Activated B cell treated with CpG ODN at 0.5 μM for 24 hours (primary cell): ENCODE measurements at regions not wholly inside any gene's neighbourhood (a gene's known extent, or its start where the extent isn't known, plus 50 kb on each side); places are given as distances from the start of the nearest gene placed in this dataset.
A peak's percentile ranks its signal among the peaks of the same experiment; 100 is the strongest.

Experiments used
- ATAC-seq: fragments of 200-7000 bp; cut with Tn5 transposase; one replicate; pipeline ENCODE4 v1.10.0; 2021; ENCODE audit warnings: low read depth, mild to moderate bottlenecking, moderate library complexity
- CTCF ChIA-PET: fragments of 350-600 bp; sonication (Branson Sonifier 250); formaldehyde crosslinking; loops from one replicate; lab custom pipeline; 2021; ENCODE audit warnings: antibody characterized with exemption; lab: Charles Lee
- POLR2A ChIA-PET: fragments of 350-600 bp; sonication (Branson Sonifier 250); formaldehyde crosslinking; loops from one replicate; lab custom pipeline; 2021; ENCODE audit warnings: antibody characterized with exemption; lab: Charles Lee
- DNase-seq: peaks from one replicate; pipeline ENCODE4 v3.0.0; 2022
- H3K27ac Mint-ChIP-seq: one replicate; pipeline ENCODE4 v1.8.0; 2020; ENCODE audit warnings: mixed read lengths
- H3K27me3 Mint-ChIP-seq: one replicate; pipeline ENCODE4 v1.8.0; 2021; ENCODE audit warnings: mixed read lengths
- H3K36me3 Mint-ChIP-seq: one replicate; pipeline ENCODE4 v1.8.0; 2021; ENCODE audit warnings: low read depth, mixed read lengths
- H3K4me1 Mint-ChIP-seq: one replicate; pipeline ENCODE4 v1.8.0; 2021; ENCODE audit warnings: mixed read lengths
- H3K4me3 Mint-ChIP-seq: one replicate; pipeline ENCODE4 v1.8.0; 2020; ENCODE audit warnings: mild to moderate bottlenecking, mixed read lengths
- H3K9me3 Mint-ChIP-seq: one replicate; pipeline ENCODE4 v1.8.0; 2020; ENCODE audit warnings: mixed read lengths
- intact Hi-C: fragments of 100-400 bp; cut with micrococcal nuclease; formaldehyde crosslinking; loops from one replicate; pipeline ENCODE4 v1.15.1; 2024
- TF ChIP-seq, protein P1 (sequence below): fragments of 200-600 bp; IDR thresholded peaks from one replicate; pipeline ENCODE4 v1.8.0; 2022; ENCODE audit warnings: antibody characterized with exemption, mild to moderate bottlenecking

DNA sequence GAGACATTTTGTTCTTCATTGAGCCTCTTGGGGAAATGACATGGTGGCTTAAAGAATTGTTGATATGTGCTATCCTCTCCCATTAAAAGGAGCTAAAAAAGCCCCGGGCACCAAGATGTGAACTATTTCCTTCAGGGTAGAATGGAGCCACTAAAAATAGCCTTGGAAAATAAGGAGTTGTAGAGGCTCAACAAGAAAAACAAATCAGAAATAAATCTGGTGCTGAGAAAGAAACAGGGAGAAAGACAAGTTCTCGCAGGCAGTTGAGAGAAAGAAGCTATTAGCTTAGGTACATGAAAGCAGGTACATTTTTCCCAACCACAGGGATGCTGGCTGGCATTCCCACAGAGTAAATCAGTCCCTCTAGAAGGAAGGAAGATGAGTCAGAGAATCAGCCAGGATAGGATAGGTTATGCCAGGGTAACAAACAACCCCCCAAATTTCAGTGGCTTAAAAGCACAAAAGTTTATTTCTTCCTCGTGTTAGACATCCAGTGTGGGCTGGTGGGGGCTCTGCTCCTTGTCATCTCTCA is 134.6 kb upstream of the ADRA1B start:
- ChIA-PET POLR2A (no interaction called here), CTCF (no interaction called here)
- intact Hi-C loops = no loop called here
- peaks cover 7% of the 10 kb centered on the region for H3K4me1 Mint-ChIP-seq
- H3K4me3 Mint-ChIP-seq = no peak overlapping the region
- H3K36me3 Mint-ChIP-seq = no peaks in the 10 kb centered on the region
- no peaks in the 10 kb centered on the region for H3K9me3 Mint-ChIP-seq
- H3K27me3 Mint-ChIP-seq = peaks cover 14% of the 10 kb centered on the region
- TF ChIP-seq, protein P1, sequence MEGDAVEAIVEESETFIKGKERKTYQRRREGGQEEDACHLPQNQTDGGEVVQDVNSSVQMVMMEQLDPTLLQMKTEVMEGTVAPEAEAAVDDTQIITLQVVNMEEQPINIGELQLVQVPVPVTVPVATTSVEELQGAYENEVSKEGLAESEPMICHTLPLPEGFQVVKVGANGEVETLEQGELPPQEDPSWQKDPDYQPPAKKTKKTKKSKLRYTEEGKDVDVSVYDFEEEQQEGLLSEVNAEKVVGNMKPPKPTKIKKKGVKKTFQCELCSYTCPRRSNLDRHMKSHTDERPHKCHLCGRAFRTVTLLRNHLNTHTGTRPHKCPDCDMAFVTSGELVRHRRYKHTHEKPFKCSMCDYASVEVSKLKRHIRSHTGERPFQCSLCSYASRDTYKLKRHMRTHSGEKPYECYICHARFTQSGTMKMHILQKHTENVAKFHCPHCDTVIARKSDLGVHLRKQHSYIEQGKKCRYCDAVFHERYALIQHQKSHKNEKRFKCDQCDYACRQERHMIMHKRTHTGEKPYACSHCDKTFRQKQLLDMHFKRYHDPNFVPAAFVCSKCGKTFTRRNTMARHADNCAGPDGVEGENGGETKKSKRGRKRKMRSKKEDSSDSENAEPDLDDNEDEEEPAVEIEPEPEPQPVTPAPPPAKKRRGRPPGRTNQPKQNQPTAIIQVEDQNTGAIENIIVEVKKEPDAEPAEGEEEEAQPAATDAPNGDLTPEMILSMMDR = no peak
- H3K27ac Mint-ChIP-seq = no peak overlapping the region
- ATAC-seq (no peak), DNase-seq (no peak)

DNA sequence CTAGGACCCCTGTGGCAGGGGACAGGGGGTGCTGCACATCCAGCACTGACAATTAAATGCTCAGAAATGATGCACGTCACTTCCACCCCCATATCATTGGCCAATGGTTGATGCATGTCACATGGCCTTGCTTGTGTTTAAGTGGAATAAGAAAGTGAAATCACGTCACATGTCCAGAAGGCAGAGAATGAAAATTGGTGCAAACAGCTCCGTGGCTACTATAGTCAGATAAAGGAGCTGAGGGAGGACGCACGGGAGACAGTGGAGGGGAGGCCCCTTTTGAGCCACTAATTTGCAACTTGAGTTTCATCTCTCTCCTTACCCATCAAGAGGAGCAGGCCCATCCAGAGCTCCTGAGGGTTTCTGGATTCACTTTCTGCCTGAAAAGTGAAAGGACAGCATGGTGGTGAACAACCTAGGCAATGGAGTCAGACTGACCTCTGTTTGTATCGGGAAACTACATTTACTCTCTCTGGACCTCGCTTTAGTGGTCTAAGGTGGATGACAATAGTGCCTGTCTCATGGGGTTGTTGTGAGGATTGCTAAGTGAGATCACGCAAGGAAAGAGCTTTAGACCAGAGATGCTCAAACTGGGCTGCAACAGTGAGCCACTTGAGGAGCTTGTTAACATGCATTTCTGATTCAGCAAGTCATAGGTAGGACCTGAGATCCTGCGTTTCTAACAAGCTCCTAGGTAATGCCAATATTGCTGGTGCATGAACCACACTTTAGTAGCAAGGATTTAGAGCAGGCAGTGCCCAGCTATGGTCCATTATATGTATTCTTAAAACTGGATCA is 133.9 kb upstream of the ADRA1B start:
- no peaks in the 10 kb centered on the region for H3K9me3 Mint-ChIP-seq
- ChIA-PET POLR2A (no interaction called here), CTCF (no interaction called here)
- no peak for DNase-seq
- intact Hi-C loops = no loop called here
- peaks cover 17% of the 10 kb centered on the region for H3K27me3 Mint-ChIP-seq
- TF ChIP-seq, protein P1 = no peak
- no peak overlapping the region for H3K27ac Mint-ChIP-seq
- H3K4me3 Mint-ChIP-seq = no peak overlapping the region
- peaks cover 7% of the 10 kb centered on the region for H3K4me1 Mint-ChIP-seq
- H3K36me3 Mint-ChIP-seq = no peaks in the 10 kb centered on the region
- peak; percentile 14 for ATAC-seq

DNA sequence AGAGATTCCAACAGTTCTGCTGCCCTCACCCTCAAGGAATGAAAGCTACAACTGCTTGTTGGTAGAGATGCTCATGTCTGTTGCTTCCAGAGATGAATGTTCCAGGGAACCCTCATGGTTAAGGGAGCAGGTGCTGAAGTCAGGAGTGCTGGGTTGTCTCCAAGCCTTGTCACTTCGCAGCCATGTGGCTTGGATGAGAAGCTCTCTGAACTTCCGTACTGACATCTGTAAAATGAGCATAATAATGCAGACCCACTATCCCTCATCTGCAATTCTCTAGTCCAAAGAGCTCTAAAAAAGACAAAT is 133.3 kb upstream of the ADRA1B start:
- ATAC-seq (no peak), DNase-seq (no peak)
- Mint-ChIP-seq H3K4me3 (no peak overlapping the region), H3K4me1 (peaks cover 7% of the 10 kb centered on the region), H3K27ac (no peak overlapping the region), H3K36me3 (no peaks in the 10 kb centered on the region), H3K27me3 (peaks cover 19% of the 10 kb centered on the region), H3K9me3 (no peaks in the 10 kb centered on the region)
- CTCF ChIA-PET = no interaction called here
- TF ChIP-seq, protein P1 = no peak
- intact Hi-C loops = no loop called here
- POLR2A ChIA-PET = no interaction called here

DNA sequence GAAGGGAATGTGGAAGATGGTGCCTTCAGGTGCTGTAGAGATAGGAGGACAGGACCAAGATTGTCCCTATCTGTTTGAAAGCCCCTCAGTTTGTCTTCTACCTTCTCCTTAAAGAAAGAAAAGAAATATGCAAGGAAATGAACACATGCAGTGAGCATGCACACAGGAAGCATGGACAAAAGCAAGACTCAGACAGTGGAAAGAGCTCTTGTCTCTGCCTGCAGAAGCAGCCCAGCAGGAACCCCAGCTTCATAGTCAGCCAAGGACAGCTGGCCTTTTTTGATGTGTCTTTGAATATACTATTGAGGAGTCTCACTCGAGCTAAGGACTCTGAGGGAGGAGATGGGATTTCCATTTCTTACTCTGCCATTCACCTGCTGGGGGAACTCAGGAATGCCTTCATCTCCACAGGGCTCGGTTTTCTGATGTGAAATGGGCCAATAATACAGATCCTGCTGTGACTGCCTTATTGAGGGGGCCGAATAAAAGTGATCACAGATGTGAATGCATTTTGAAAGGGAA is 132.5 kb upstream of the ADRA1B start:
- H3K27me3 Mint-ChIP-seq = peaks cover 19% of the 10 kb centered on the region
- ChIA-PET POLR2A (no interaction called here), CTCF (no interaction called here)
- ATAC-seq = no peak
- H3K4me1 Mint-ChIP-seq = peaks cover 7% of the 10 kb centered on the region
- H3K4me3 Mint-ChIP-seq = no peak overlapping the region
- no peak overlapping the region for H3K27ac Mint-ChIP-seq
- no peak for DNase-seq
- intact Hi-C loops = no loop called here
- TF ChIP-seq, protein P1 = no peak
- H3K9me3 Mint-ChIP-seq = no peaks in the 10 kb centered on the region
- no peaks in the 10 kb centered on the region for H3K36me3 Mint-ChIP-seq

DNA sequence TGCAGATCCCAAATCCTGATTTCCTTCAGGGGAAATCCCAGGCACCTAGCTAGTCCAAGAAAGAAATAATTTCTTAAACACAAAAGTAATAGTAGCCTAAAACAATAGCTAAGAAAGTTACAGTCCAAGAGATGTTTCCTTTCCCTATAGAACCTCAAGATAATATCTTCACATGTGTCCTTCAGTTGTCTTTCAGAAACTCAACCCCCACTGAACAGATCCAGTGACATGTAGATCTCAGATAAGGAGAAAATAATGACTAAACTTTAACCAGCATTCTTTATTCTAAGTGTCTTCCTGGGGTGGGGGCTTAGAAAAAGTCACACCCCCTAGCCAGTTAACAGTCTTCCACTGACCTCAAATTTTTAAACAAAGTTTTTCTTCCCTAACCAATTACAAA is 131.3 kb upstream of the ADRA1B start:
- TF ChIP-seq, protein P1 = no peak
- POLR2A ChIA-PET = no interaction called here
- no peak for ATAC-seq
- Mint-ChIP-seq H3K36me3 (no peaks in the 10 kb centered on the region), H3K9me3 (no peaks in the 10 kb centered on the region), H3K27me3 (peaks cover 19% of the 10 kb centered on the region), H3K4me3 (no peak overlapping the region), H3K27ac (no peak overlapping the region), H3K4me1 (peaks cover 7% of the 10 kb centered on the region)
- intact Hi-C loops = no loop called here
- no peak for DNase-seq
- CTCF ChIA-PET = no interaction called here
